ENCODE measurements at regions not wholly inside any gene's neighbourhood (a gene's known extent, or its start where the extent isn't known, plus 50 kb on each side); places are given as distances from the start of the nearest gene placed in this dataset.

GRCh38 chr2:60000686-60001085 is 552.8 kb downstream of the BCL11A start:
- no peak overlapping the region for H2AFZ ChIP-seq (ENCODE audit: low read length)
- no peaks in the 10 kb centered on the region for H3K9me2 ChIP-seq (ENCODE audit: low read depth, low read length)
- H3K9ac ChIP-seq (ENCODE audit: low read length), result no peak overlapping the region
- H3K36me3 ChIP-seq (ENCODE audit: insufficient read depth, low read length), result no peaks in the 10 kb centered on the region
- H3K9me3 ChIP-seq (ENCODE audit: low read length), result no peaks in the 10 kb centered on the region
- no peaks in the 10 kb centered on the region for H3F3A ChIP-seq (ENCODE audit: insufficient read depth, low read length)
- TF ChIP-seq, protein P1, sequence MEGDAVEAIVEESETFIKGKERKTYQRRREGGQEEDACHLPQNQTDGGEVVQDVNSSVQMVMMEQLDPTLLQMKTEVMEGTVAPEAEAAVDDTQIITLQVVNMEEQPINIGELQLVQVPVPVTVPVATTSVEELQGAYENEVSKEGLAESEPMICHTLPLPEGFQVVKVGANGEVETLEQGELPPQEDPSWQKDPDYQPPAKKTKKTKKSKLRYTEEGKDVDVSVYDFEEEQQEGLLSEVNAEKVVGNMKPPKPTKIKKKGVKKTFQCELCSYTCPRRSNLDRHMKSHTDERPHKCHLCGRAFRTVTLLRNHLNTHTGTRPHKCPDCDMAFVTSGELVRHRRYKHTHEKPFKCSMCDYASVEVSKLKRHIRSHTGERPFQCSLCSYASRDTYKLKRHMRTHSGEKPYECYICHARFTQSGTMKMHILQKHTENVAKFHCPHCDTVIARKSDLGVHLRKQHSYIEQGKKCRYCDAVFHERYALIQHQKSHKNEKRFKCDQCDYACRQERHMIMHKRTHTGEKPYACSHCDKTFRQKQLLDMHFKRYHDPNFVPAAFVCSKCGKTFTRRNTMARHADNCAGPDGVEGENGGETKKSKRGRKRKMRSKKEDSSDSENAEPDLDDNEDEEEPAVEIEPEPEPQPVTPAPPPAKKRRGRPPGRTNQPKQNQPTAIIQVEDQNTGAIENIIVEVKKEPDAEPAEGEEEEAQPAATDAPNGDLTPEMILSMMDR (IDR thresholded peaks at IDR 0.05; ENCODE audit: low read length), result no peak
- no peak for TF ChIP-seq EZH2 (IDR thresholded peaks at IDR 0.05; ENCODE audit: borderline replicate concordance, low read length)
- no peaks in the 10 kb centered on the region for H3K27me3 ChIP-seq (ENCODE audit: insufficient read depth, low read length)
- H3K4me3 ChIP-seq (ENCODE audit: low read depth, low read length, poor library complexity, severe bottlenecking), result no peak overlapping the region
- H3K4me2 ChIP-seq (ENCODE audit: low read length), result no peak overlapping the region
- H3K79me2 ChIP-seq (ENCODE audit: insufficient read depth, low read length), result no peaks in the 10 kb centered on the region
- H3K27ac ChIP-seq (ENCODE audit: low read depth, low read length, poor library complexity, severe bottlenecking), result no peak overlapping the region
- no peaks in the 10 kb centered on the region for H3K4me1 ChIP-seq (ENCODE audit: insufficient read depth, low read length, severe bottlenecking)
- no peaks in the 10 kb centered on the region for H4K20me1 ChIP-seq (ENCODE audit: insufficient read depth, low read length)

- no peak overlapping the region for H3K27ac ChIP-seq (ENCODE audit: low read depth, low read length, poor library complexity, severe bottlenecking)
- no peak overlapping the region for H3K4me2 ChIP-seq (ENCODE audit: low read length)
- H2AFZ ChIP-seq (ENCODE audit: low read length), result no peak overlapping the region
These were observed 555.1 kb downstream of the BCL11A start for GRCh38 chr2:59998324-59998723.

GRCh38 chr2:59997371-59997770 is 556.1 kb downstream of the BCL11A start:
- no peaks in the 10 kb centered on the region for H3K36me3 ChIP-seq (ENCODE audit: insufficient read depth, low read length)
- no peak for TF ChIP-seq EZH2 (IDR thresholded peaks at IDR 0.05; ENCODE audit: borderline replicate concordance, low read length)
- TF ChIP-seq, protein P1 (IDR thresholded peaks at IDR 0.05; ENCODE audit: low read length), result no peak
- no peak overlapping the region for H3K27ac ChIP-seq (ENCODE audit: low read depth, low read length, poor library complexity, severe bottlenecking)
- H3K4me1 ChIP-seq (ENCODE audit: insufficient read depth, low read length, severe bottlenecking), result no peaks in the 10 kb centered on the region
- H3K9me2 ChIP-seq (ENCODE audit: low read depth, low read length), result no peaks in the 10 kb centered on the region
- no peaks in the 10 kb centered on the region for H3K9me3 ChIP-seq (ENCODE audit: low read length)
- no peaks in the 10 kb centered on the region for H3K27me3 ChIP-seq (ENCODE audit: insufficient read depth, low read length)
- H3K79me2 ChIP-seq (ENCODE audit: insufficient read depth, low read length), result no peaks in the 10 kb centered on the region
- no peak overlapping the region for H2AFZ ChIP-seq (ENCODE audit: low read length)
- H3K4me2 ChIP-seq (ENCODE audit: low read length), result no peak overlapping the region
- H4K20me1 ChIP-seq (ENCODE audit: insufficient read depth, low read length), result no peaks in the 10 kb centered on the region
- no peak overlapping the region for H3K4me3 ChIP-seq (ENCODE audit: low read depth, low read length, poor library complexity, severe bottlenecking)
- no peaks in the 10 kb centered on the region for H3F3A ChIP-seq (ENCODE audit: insufficient read depth, low read length)
- no peak overlapping the region for H3K9ac ChIP-seq (ENCODE audit: low read length)

More at GRCh38 chr2:59998324-59998723, 555.1 kb downstream of the BCL11A start:
- H3K4me1 ChIP-seq (ENCODE audit: insufficient read depth, low read length, severe bottlenecking), result no peaks in the 10 kb centered on the region
- H3K36me3 ChIP-seq (ENCODE audit: insufficient read depth, low read length), result no peaks in the 10 kb centered on the region
- no peak for TF ChIP-seq EZH2 (IDR thresholded peaks at IDR 0.05; ENCODE audit: borderline replicate concordance, low read length)
- TF ChIP-seq, protein P1 (IDR thresholded peaks at IDR 0.05; ENCODE audit: low read length), result no peak
- H3K9me2 ChIP-seq (ENCODE audit: low read depth, low read length), result no peaks in the 10 kb centered on the region
- no peak overlapping the region for H3K4me3 ChIP-seq (ENCODE audit: low read depth, low read length, poor library complexity, severe bottlenecking)
- H3K79me2 ChIP-seq (ENCODE audit: insufficient read depth, low read length), result no peaks in the 10 kb centered on the region
- no peaks in the 10 kb centered on the region for H3K9me3 ChIP-seq (ENCODE audit: low read length)
- H3K9ac ChIP-seq (ENCODE audit: low read length), result no peak overlapping the region
- no peaks in the 10 kb centered on the region for H3F3A ChIP-seq (ENCODE audit: insufficient read depth, low read length)
- no peaks in the 10 kb centered on the region for H3K27me3 ChIP-seq (ENCODE audit: insufficient read depth, low read length)
- H4K20me1 ChIP-seq (ENCODE audit: insufficient read depth, low read length), result no peaks in the 10 kb centered on the region

Measured in OCI-LY1 (cell line).